Calu3 (cell line): ENCODE measurements at regions not wholly inside any gene's neighbourhood (a gene's known extent, or its start where the extent isn't known, plus 50 kb on each side); places are given as distances from the start of the nearest gene placed in this dataset.

Experiments used
- BruUV-seq: library from RNA; stranded (reverse); fragments of 400-500 nt; replicated peaks from 2 replicates; lab custom pipeline; 2021; lab: Mats Ljungman, UMichigan
- CTCF ChIA-PET: fragments of 300-600 bp; sonication (Branson Sonifier 250); formaldehyde crosslinking; loops from one replicate; lab custom pipeline; 2022; ENCODE audit warnings: antibody characterized with exemption; lab: Charles Lee
- DNase-seq: peaks from one replicate; pipeline ENCODE4 v3.0.0; 2022
- H3K27ac Mint-ChIP-seq: one replicate; pipeline ENCODE4 v1.8.0; 2022; ENCODE audit warnings: mixed read lengths; ENCODE audit not compliant: unreplicated experiment
- H3K27me3 Mint-ChIP-seq: one replicate; pipeline ENCODE4 v1.8.0; 2022; ENCODE audit warnings: mixed read lengths; ENCODE audit not compliant: unreplicated experiment
- H3K36me3 Mint-ChIP-seq: one replicate; pipeline ENCODE4 v1.8.0; 2022; ENCODE audit warnings: mild to moderate bottlenecking, moderate library complexity, mixed read lengths; ENCODE audit not compliant: insufficient read depth, unreplicated experiment
- H3K4me1 Mint-ChIP-seq: one replicate; pipeline ENCODE4 v1.8.0; 2022; ENCODE audit warnings: mild to moderate bottlenecking, low read depth, mixed read lengths; ENCODE audit not compliant: unreplicated experiment
- H3K4me3 Mint-ChIP-seq: one replicate; pipeline ENCODE4 v1.8.0; 2022; ENCODE audit warnings: mild to moderate bottlenecking, low read depth, moderate library complexity, mixed read lengths; ENCODE audit not compliant: unreplicated experiment
- H3K9me3 Mint-ChIP-seq: one replicate; pipeline ENCODE4 v1.8.0; 2022; ENCODE audit warnings: low read depth, mixed read lengths; ENCODE audit not compliant: unreplicated experiment
- CTCF ChIP-seq: fragments of 200-600 bp; IDR thresholded peaks from one replicate; pipeline ENCODE4 v1.8.0; 2022; ENCODE audit warnings: antibody characterized with exemption; ENCODE audit not compliant: unreplicated experiment
- intact Hi-C: fragments of 100-400 bp; cut with micrococcal nuclease; formaldehyde crosslinking; loops from one replicate; pipeline ENCODE4 v1.10.0; 2022; ENCODE audit not compliant: unreplicated experiment

GRCh38 chr6:147820520-147820919 is 312.0 kb downstream of the SAMD5 start:
- H3K27me3 Mint-ChIP-seq, result no peaks in the 10 kb centered on the region
- no peaks in the 10 kb centered on the region for H3K9me3 Mint-ChIP-seq
- H3K4me1 Mint-ChIP-seq, result no peaks in the 10 kb centered on the region
- no peak overlapping the region for H3K27ac Mint-ChIP-seq
- intact Hi-C loops, result no loop called here
- no peaks in the 10 kb centered on the region for H3K36me3 Mint-ChIP-seq
- no peak for TF ChIP-seq CTCF
- CTCF ChIA-PET, result no interaction called here
- BruUV-seq, result no TSS peak
- no peak for DNase-seq
- H3K4me3 Mint-ChIP-seq, result no peak overlapping the region

- no peak for TF ChIP-seq CTCF
- no peaks in the 10 kb centered on the region for H3K9me3 Mint-ChIP-seq
- intact Hi-C loops, result no loop called here
- H3K27me3 Mint-ChIP-seq, result no peaks in the 10 kb centered on the region
- H3K4me1 Mint-ChIP-seq, result no peaks in the 10 kb centered on the region
- H3K27ac Mint-ChIP-seq, result no peak overlapping the region
- no peak overlapping the region for H3K4me3 Mint-ChIP-seq
- H3K36me3 Mint-ChIP-seq, result no peaks in the 10 kb centered on the region
- DNase-seq, result no peak
- CTCF ChIA-PET, result no interaction called here
- BruUV-seq, result no TSS peak
Measured at GRCh38 chr6:147821295-147821897, 312.9 kb downstream of the SAMD5 start.

DNA sequence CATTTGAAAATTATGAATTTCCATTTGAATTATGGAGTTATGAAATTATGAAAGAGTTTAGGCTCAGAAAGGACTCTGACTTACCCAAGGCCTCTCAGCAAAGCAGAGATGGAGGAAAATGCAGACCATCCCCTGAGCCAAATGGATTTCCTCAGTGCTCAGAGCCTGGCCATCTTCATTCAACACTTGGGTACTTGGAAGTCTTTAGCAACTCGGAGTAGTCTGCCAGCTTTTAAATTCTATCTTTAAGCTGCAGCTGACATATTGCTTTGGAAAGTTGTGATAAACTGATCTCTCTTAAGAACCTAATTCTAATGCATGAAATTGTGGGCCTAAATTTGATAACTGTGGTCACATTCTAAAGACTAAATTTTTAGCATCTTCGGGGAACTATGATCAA is 315.4 kb downstream of the SAMD5 start:
- no TSS peak for BruUV-seq
- H3K4me3 Mint-ChIP-seq, result no peak overlapping the region
- H3K4me1 Mint-ChIP-seq, result no peaks in the 10 kb centered on the region
- H3K27ac Mint-ChIP-seq, result no peak overlapping the region
- H3K9me3 Mint-ChIP-seq, result no peaks in the 10 kb centered on the region
- no peaks in the 10 kb centered on the region for H3K27me3 Mint-ChIP-seq
- intact Hi-C loops, result no loop called here
- TF ChIP-seq CTCF, result no peak
- CTCF ChIA-PET, result no interaction called here
- no peak for DNase-seq
- no peaks in the 10 kb centered on the region for H3K36me3 Mint-ChIP-seq

DNA sequence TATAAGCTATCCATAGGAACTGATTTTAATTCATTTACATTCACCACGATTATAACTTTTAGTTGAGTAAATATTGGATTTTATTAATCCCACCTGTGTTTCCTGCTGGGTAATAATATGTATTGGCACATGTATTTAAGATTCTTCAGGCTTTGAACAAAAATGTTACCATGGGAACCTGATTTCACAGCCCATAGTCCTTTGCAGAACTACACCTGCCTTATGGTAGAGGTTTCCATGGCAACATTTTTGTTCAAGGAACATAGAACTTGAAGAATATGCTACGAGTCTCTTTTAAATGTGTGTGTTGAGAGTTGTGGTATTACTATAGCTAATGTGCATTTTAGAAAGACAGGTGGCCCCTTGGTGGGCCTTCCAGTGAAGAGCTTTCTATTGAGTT is 317.4 kb downstream of the SAMD5 start:
- no peaks in the 10 kb centered on the region for H3K36me3 Mint-ChIP-seq
- no peaks in the 10 kb centered on the region for H3K9me3 Mint-ChIP-seq
- no TSS peak for BruUV-seq
- CTCF ChIA-PET, result no interaction called here
- H3K4me3 Mint-ChIP-seq, result no peak overlapping the region
- H3K4me1 Mint-ChIP-seq, result no peaks in the 10 kb centered on the region
- H3K27me3 Mint-ChIP-seq, result no peaks in the 10 kb centered on the region
- no peak for DNase-seq
- no peak overlapping the region for H3K27ac Mint-ChIP-seq
- intact Hi-C loops, result no loop called here
- TF ChIP-seq CTCF, result no peak
